HUES48 (cell line): ENCODE measurements at regions not wholly inside any gene's neighbourhood (a gene's known extent, or its start where the extent isn't known, plus 50 kb on each side); places are given as distances from the start of the nearest gene placed in this dataset.
"Not testable (repeated sequence)": the region's sequence is repeated elsewhere in the genome, so short reads cannot be mapped to it uniquely, and the experiment has no call there.

Source experiments
- H3K27ac ChIP-seq: one replicate; pipeline ENCODE4 v1.7.0; 2013; ENCODE audit warnings: low read depth, low read length, inconsistent platforms
- H3K27me3 ChIP-seq: 2 replicates; pipeline ENCODE4 v1.6.1; 2013; ENCODE audit warnings: mild to moderate bottlenecking, low read length; ENCODE audit not compliant: control insufficient read depth, insufficient read depth
- H3K36me3 ChIP-seq: 2 replicates; pipeline ENCODE4 v1.6.1; 2013; ENCODE audit warnings: low read length; ENCODE audit not compliant: control insufficient read depth, insufficient read depth
- H3K4me1 ChIP-seq: 2 replicates; pipeline ENCODE4 v1.6.1; 2013; ENCODE audit warnings: mild to moderate bottlenecking, low read length; ENCODE audit not compliant: control insufficient read depth, insufficient read depth
- H3K4me3 ChIP-seq: 2 replicates; pipeline ENCODE4 v1.5.1; 2013; ENCODE audit warnings: mild to moderate bottlenecking, low read depth, low read length
- H3K9ac ChIP-seq: 2 replicates; pipeline ENCODE4 v1.6.1; 2013; ENCODE audit warnings: mild to moderate bottlenecking, low read depth, low read length, moderate library complexity
- H3K9me3 ChIP-seq: 2 replicates; pipeline ENCODE4 v1.6.1; 2013; ENCODE audit warnings: low read length; ENCODE audit not compliant: control insufficient read depth, insufficient read depth

DNA sequence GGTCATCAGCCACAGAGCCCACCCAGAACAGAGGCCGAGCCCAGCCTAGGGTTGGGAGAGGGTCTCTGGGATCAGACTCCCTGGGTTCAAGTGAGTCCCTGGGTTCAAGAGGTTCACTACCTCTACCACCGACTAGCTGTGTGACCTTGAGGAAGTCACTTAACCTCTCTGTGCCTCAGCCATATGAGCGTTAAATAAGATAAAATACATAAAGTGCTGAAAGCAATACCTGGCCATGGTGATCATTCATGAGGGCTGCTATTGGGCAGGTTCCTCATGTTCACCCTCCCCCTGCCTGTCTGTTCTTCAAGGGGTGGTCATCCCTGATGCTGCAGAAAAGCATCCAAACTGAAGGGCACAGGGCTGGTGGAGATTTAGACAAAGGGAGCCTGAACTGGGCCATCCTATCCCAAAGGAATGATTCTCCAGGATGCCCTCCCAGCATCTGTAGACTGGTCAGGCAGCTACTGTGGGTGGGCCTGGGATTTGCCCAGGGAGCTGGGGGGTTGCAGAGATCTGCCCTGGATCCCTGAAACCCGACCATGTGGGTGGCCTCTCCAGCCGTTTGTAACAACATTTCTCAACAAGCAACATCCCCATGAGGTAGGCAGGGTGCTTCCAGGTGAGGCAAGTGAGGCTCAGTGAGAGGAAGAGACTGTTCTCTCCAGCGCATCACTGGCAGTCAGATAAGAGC is 196.6 kb downstream of the MATN1 start:
- Histone ChIP-seq H3K4me1 (peaks cover 11% of the 10 kb centered on the region; the same call in 1 of the 2 replicates), H3K4me3 (no peak overlapping the region), H3K27me3 (no peaks in the 10 kb centered on the region), H3K9ac (no peak overlapping the region), H3K27ac (no peak overlapping the region), H3K36me3 (no peaks in the 10 kb centered on the region), H3K9me3 (no peaks in the 10 kb centered on the region)

DNA sequence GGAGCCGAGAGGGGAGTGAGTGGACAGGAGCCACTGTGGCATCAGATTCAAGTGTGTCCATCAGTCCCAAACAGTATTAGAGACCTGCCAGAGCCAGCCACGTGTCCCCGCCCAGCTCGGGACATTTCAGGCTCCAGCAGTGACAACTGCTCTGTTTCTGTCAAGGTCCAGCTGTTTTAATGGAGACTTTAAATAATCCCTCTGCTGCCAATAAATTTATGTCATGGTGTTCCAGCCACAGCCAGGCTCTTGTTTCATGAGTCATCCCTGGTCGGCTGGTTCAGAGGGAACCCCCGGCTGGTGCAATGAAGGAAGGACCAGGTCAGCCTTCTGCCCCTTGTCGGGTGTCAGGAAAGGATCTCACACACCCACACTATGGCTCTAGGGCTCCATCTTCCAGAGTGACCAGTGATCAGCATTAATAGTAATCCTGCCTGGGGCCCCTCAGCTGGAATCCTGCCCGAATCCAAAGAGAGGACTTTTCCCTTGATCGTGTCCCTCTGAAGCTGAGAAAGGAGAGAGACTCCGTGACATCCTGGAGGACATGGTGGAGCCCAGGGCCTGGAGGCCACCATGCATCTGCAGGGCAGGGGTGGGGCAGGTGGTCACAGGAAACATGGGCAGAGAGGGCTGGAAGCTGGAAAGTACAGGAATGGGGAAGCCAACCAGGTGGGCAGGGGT is 197.3 kb downstream of the MATN1 start:
- H3K27me3 ChIP-seq: no peaks in the 10 kb centered on the region
- no peak overlapping the region for H3K9ac ChIP-seq
- no peaks in the 10 kb centered on the region for H3K9me3 ChIP-seq
- no peak overlapping the region for H3K4me3 ChIP-seq
- H3K4me1 ChIP-seq: peaks cover 11% of the 10 kb centered on the region; the same call in 1 of the 2 replicates
- no peak overlapping the region for H3K27ac ChIP-seq
- no peaks in the 10 kb centered on the region for H3K36me3 ChIP-seq

- H3K36me3 ChIP-seq: no peaks in the 10 kb centered on the region
- H3K9ac ChIP-seq: no peak overlapping the region
- H3K27ac ChIP-seq: no peak overlapping the region
- H3K27me3 ChIP-seq: no peaks in the 10 kb centered on the region
- no peaks in the 10 kb centered on the region for H3K9me3 ChIP-seq
- H3K4me1 ChIP-seq: peaks cover 11% of the 10 kb centered on the region; the same call in 1 of the 2 replicates
- H3K4me3 ChIP-seq: no peak overlapping the region
Measured at GRCh38 chr1:30525631-30525970, 197.8 kb downstream of the MATN1 start.

DNA sequence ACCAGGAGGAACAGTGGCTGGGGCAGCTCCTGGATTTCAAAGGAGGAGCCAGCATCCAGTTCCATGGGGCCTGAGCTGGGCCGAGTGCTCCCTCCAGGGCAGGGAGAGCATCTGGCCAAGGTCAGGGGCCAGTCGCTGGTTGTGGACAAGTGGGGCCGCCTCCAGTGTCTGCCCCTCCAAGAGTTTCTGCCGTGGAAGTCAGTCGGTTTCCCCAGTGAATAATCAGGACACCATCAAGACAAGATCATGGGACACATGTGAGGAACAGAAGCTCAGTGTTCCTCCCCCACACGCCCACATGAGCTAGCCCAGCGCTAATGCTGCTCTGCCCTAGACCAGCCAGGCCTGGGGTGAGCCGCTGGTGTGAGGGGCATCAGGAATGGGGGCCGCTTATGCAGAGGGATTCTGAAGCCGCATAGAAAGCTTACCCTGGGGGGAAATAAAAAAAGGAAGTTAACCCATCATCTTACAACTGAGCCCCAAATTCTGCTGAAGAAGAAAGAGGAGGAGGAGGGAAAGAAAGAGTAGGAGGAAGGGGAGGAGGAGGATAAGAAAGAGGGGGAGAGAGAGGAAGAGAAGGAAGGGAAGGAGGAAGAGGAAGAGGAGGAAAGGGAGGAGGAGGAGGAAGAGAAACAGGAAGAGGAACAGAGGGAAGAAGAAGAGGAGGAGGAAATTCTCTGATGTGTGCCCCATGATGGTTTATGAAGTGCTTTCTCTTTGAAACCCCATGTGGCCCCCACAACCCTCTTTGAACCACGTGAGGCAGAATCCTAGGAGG is 198.4 kb downstream of the MATN1 start:
- no peak overlapping the region for H3K27ac ChIP-seq
- peaks cover 11% of the 10 kb centered on the region; the same call in 1 of the 2 replicates for H3K4me1 ChIP-seq
- no peaks in the 10 kb centered on the region for H3K27me3 ChIP-seq
- no peak overlapping the region for H3K4me3 ChIP-seq
- H3K9me3 ChIP-seq: no peaks in the 10 kb centered on the region
- H3K36me3 ChIP-seq: no peaks in the 10 kb centered on the region
- H3K9ac ChIP-seq: no peak overlapping the region

GRCh38 chr1:30524025-30524555 is 199.3 kb downstream of the MATN1 start:
- H3K27ac ChIP-seq, H3K4me3 ChIP-seq, H3K9me3 ChIP-seq, H3K9ac ChIP-seq, H3K27me3 ChIP-seq, H3K36me3 ChIP-seq: not testable (repeated sequence)
- H3K4me1 ChIP-seq: peaks cover 11% of the 10 kb centered on the region; the same call in 1 of the 2 replicates

DNA sequence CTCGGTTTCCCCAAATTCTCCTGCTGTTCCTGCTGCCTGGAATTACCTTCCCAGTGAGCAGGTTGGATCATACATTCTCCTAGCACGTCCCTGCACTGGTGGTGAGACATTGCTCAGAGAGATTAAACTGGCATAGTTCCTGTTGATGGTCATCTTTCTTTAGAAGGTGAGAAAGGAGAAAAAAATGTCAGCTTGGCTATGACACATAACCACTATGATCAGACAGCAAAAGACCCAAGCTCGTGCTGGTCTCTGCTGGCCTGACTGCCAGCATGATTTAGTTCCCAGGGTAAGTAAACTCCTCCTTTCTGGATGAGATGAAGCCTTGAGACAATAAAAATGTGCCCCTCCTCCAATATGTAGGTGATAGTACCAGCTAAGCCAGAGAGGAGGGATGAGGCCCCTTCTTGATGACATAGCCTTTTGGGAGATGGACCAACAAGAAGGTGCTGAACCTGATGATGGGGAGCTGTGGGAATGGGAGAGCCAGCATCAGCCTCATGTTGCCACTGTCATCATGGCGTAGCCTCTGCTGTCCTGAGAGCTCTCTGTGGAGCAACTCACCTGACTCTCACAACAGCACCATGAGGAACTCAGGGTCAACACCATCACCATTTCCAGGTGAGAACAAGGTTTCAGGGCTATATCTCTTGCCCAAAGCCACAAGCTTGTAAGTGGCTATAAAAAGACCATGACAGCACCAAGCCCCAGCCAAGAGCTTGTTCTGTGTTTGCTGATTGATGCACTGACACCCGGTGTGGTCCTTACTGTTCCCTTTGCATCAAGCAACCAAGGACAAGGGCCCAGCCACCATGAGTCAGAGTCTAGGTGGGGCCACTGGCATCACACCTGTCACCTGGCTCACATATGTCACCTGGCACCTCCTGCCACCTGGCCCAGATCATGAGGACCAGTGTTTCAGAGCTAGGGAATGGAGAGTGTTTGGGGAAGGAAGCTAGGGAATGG is 200.0 kb downstream of the MATN1 start:
- H3K4me3 ChIP-seq: no peak overlapping the region
- H3K27ac ChIP-seq: no peak overlapping the region
- H3K4me1 ChIP-seq: peaks cover 11% of the 10 kb centered on the region; the same call in 1 of the 2 replicates

GRCh38 chr1:30522031-30523004 is 201.1 kb downstream of the MATN1 start:
- Histone ChIP-seq H3K27ac (no peak overlapping the region), H3K27me3 (no peaks in the 10 kb centered on the region)

More for the DNA sequence above, 200.0 kb downstream of the MATN1 start:
- Histone ChIP-seq H3K27me3 (no peaks in the 10 kb centered on the region), H3K36me3 (no peaks in the 10 kb centered on the region), H3K9me3 (no peaks in the 10 kb centered on the region), H3K9ac (no peak overlapping the region)

GRCh38 chr1:30521261-30521865 is 202.0 kb downstream of the MATN1 start:
- Histone ChIP-seq H3K9me3 (no peaks in the 10 kb centered on the region), H3K4me1 (no peaks in the 10 kb centered on the region), H3K4me3 (no peak overlapping the region), H3K36me3 (no peaks in the 10 kb centered on the region), H3K9ac (no peak overlapping the region), H3K27me3 (no peaks in the 10 kb centered on the region), H3K27ac (no peak overlapping the region)

More at GRCh38 chr1:30522031-30523004, 201.1 kb downstream of the MATN1 start:
- Histone ChIP-seq H3K4me3 (no peak overlapping the region), H3K9ac (no peak overlapping the region), H3K9me3 (no peaks in the 10 kb centered on the region), H3K36me3 (no peaks in the 10 kb centered on the region), H3K4me1 (peaks cover 4% of the 10 kb centered on the region; the same call in 1 of the 2 replicates)

DNA sequence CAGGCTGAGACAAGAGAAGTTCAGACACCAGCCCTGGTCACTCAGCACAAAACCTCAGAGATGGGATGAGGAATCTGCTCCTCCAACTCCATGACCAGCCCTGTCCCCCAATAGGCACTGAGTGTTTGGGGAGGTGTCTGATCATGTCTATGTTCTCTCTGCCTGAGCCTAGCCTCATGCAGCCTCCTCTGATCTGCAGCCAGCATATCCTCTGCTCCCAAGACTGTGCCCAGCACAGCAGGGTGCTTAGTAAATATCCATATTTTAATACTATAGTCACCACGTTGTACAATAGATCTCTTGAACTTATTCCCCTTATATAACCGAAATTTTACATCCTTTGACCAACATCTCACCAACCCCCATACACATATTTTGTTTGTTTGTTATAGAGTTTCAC is 202.9 kb downstream of the MATN1 start:
- Histone ChIP-seq H3K27me3 (no peaks in the 10 kb centered on the region), H3K27ac (no peak overlapping the region), H3K4me1 (no peaks in the 10 kb centered on the region), H3K9ac (no peak overlapping the region), H3K4me3 (no peak overlapping the region), H3K36me3 (no peaks in the 10 kb centered on the region), H3K9me3 (no peaks in the 10 kb centered on the region)
